OCI-LY7 (cell line): ENCODE measurements at regions not wholly inside any gene's neighbourhood (a gene's known extent, or its start where the extent isn't known, plus 50 kb on each side); places are given as distances from the start of the nearest gene placed in this dataset.

ENCODE experiments used
- EZH2phosphoT487 ChIP-seq: fragments of 200-600 bp; sonication (generic); IDR thresholded peaks from 2 replicates; pipeline ENCODE4 v1.6.1; 2018; ENCODE audit warnings: low read depth, borderline replicate concordance, mild to moderate bottlenecking, mixed run types, antibody characterized with exemption, low read length, moderate library complexity, mixed read lengths
- TF ChIP-seq, protein P1 (sequence below): fragments of 200-600 bp; sonication (generic); conservative IDR thresholded peaks from 2 replicates; pipeline ENCODE4 v1.5.1; 2014; ENCODE audit warnings: mild to moderate bottlenecking, antibody characterized with exemption, low read length, moderate library complexity, mixed read lengths

DNA sequence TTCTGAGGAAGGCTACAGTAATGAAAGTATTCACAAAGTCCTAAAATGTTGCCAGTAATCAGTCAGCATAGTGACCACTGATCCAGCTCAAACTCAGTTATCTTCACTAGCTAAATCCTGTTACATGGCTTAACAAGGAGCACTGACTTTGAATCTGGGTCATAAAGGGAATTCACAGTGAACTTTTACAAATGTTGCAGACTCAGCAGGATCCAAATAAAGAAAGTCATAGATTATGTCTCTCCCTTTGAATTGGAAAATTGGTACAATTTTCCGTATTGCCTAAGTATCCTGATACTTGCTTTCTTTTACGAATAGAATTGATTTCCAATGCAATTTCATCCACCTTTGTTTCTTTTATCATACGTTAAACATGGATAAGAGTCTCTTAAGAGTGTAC is 431.5 kb upstream of the CNTN6 start:
- no peak for TF ChIP-seq EZH2phosphoT487
- TF ChIP-seq, protein P1, sequence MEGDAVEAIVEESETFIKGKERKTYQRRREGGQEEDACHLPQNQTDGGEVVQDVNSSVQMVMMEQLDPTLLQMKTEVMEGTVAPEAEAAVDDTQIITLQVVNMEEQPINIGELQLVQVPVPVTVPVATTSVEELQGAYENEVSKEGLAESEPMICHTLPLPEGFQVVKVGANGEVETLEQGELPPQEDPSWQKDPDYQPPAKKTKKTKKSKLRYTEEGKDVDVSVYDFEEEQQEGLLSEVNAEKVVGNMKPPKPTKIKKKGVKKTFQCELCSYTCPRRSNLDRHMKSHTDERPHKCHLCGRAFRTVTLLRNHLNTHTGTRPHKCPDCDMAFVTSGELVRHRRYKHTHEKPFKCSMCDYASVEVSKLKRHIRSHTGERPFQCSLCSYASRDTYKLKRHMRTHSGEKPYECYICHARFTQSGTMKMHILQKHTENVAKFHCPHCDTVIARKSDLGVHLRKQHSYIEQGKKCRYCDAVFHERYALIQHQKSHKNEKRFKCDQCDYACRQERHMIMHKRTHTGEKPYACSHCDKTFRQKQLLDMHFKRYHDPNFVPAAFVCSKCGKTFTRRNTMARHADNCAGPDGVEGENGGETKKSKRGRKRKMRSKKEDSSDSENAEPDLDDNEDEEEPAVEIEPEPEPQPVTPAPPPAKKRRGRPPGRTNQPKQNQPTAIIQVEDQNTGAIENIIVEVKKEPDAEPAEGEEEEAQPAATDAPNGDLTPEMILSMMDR = no peak
